H1 (cell line): ENCODE measurements at regions not wholly inside any gene's neighbourhood (a gene's known extent, or its start where the extent isn't known, plus 50 kb on each side); places are given as distances from the start of the nearest gene placed in this dataset.
"Not testable (repeated sequence)": the region's sequence is repeated elsewhere in the genome, so short reads cannot be mapped to it uniquely, and the experiment has no call there.

Source experiments
- CTCF ChIA-PET: fragments of 300-600 bp; sonication (Branson Sonifier 250); formaldehyde crosslinking; loops from one replicate; lab custom pipeline; 2021; ENCODE audit not compliant: partially characterized antibody; lab: Charles Lee
- POLR2A ChIA-PET: fragments of 300-600 bp; sonication (Branson Sonifier 250); formaldehyde crosslinking; loops from one replicate; lab custom pipeline; 2021; ENCODE audit warnings: inconsistent platforms; ENCODE audit not compliant: partially characterized antibody; lab: Charles Lee
- DNase-seq, 2 experiments: peaks; one replicate each; pipeline versions ENCODE4 v3.0.0 to v3.0.0-alpha.2; 2010 to 2022; ENCODE audit warnings: low spot score in 2 of 2, low read depth in 1 of 2, mixed read lengths in 1 of 2
- FAIRE-seq: peaks from 2 replicates; lab custom pipeline; 2011; peaks lifted over from hg19 to GRCh38; lab: Jason Lieb, UNC
- H2AFZ ChIP-seq: 2 replicates; pipeline ENCODE4 v1.8.1; 2012; ENCODE audit warnings: low read length, inconsistent platforms
- H2AK5ac ChIP-seq: 2 replicates; pipeline ENCODE4 v1.6.1; 2013; ENCODE audit warnings: low read depth, low read length
- H2BK120ac ChIP-seq: replicated peaks from 2 replicates; pipeline ENCODE3; 2013; ENCODE audit warnings: low read depth, low read length, inconsistent platforms
- H2BK12ac ChIP-seq: 2 replicates; pipeline ENCODE4 v1.6.1; 2013; ENCODE audit warnings: low read depth, low read length
- H2BK15ac ChIP-seq: 2 replicates; pipeline ENCODE4 v1.6.1; 2013; ENCODE audit warnings: low read length
- H2BK20ac ChIP-seq: 2 replicates; pipeline ENCODE4 v1.6.1; 2013; ENCODE audit warnings: low read length
- H2BK5ac ChIP-seq: 2 replicates; pipeline ENCODE4 v1.6.1; 2013; ENCODE audit warnings: low read depth, low read length
- H3K14ac ChIP-seq: 2 replicates; pipeline ENCODE4 v1.6.1; 2013; ENCODE audit warnings: inconsistent platforms; ENCODE audit not compliant: insufficient read length
- H3K18ac ChIP-seq: 2 replicates; pipeline ENCODE4 v1.6.1; 2013; ENCODE audit warnings: low read length; ENCODE audit errors: extremely low read depth
- H3K23ac ChIP-seq: 2 replicates; pipeline ENCODE4 v1.6.1; 2013; ENCODE audit warnings: inconsistent platforms; ENCODE audit not compliant: insufficient read length
- H3K23me2 ChIP-seq: 2 replicates; pipeline ENCODE4 v1.6.1; 2013; ENCODE audit warnings: low read depth, low read length
- H3K27ac ChIP-seq: 2 replicates; pipeline ENCODE4 v1.6.1; 2011; ENCODE audit warnings: low read depth, low read length, inconsistent platforms
- H3K27me3 ChIP-seq, 4 experiments: replicated peaks in 1 of 4; 1 replicate in 1 of 4; 2 replicates in 3 of 4; pipeline versions ENCODE4 v1.6.1 to v1.8.1; 2011 to 2013; ENCODE audit warnings: low read length in 3 of 4, mild to moderate bottlenecking in 3 of 4, inconsistent platforms in 2 of 4, mixed read lengths in 2 of 4, moderate library complexity in 1 of 4; ENCODE audit not compliant: control insufficient read depth in 3 of 4, insufficient read depth in 3 of 4; ENCODE audit errors: extremely low read depth in 1 of 4
- H3K36me3 ChIP-seq, 4 experiments: 2 replicates each; pipeline versions ENCODE4 v1.6.1 to v1.8.1; 2011 to 2013; ENCODE audit warnings: mild to moderate bottlenecking in 4 of 4, low read length in 3 of 4, moderate library complexity in 2 of 4, control low read depth in 1 of 4, inconsistent platforms in 1 of 4; ENCODE audit not compliant: insufficient read depth in 4 of 4, control insufficient read depth in 2 of 4
- H3K4ac ChIP-seq: replicated peaks from 2 replicates; pipeline ENCODE3; 2013; ENCODE audit warnings: low read length, low read depth, mixed read lengths, inconsistent platforms; ENCODE audit not compliant: insufficient read length
- H3K4me1 ChIP-seq, 4 experiments: replicated peaks in 1 of 4; 1 replicate in 1 of 4; 2 replicates in 3 of 4; pipeline versions ENCODE4 v1.6.1 to v1.8.1; 2011 to 2013; ENCODE audit warnings: low read length in 3 of 4, inconsistent platforms in 2 of 4, mixed read lengths in 1 of 4; ENCODE audit not compliant: insufficient read depth in 4 of 4, control insufficient read depth in 3 of 4
- H3K4me2 ChIP-seq, 2 experiments: 2 replicates each; pipeline versions ENCODE4 v1.6.1 to v1.8.1; 2011 to 2013; ENCODE audit warnings: low read depth in 2 of 2, low read length in 2 of 2, control low read depth in 1 of 2, inconsistent platforms in 1 of 2, mild to moderate bottlenecking in 1 of 2; ENCODE audit not compliant: insufficient read depth in 1 of 2
- H3K4me3 ChIP-seq, 4 experiments: fragments of 200-600, 300-600 bp in 1 of 4; sonication (generic), shearing (Covaris generic), sonication (Bioruptor Twin) in 1 of 4; 2 replicates each; pipeline versions ENCODE4 v1.5.1 to v1.8.1; 2011 to 2016; ENCODE audit warnings: low read length in 4 of 4, low read depth in 3 of 4, control low read depth in 2 of 4, inconsistent platforms in 2 of 4, mild to moderate bottlenecking in 2 of 4, mixed read lengths in 1 of 4, moderate library complexity in 1 of 4; ENCODE audit not compliant: insufficient read depth in 2 of 4; ENCODE audit errors: extremely low read depth in 1 of 4
- H3K56ac ChIP-seq: replicated peaks from 2 replicates; pipeline ENCODE3; 2013; ENCODE audit warnings: low read depth, mild to moderate bottlenecking, mixed read lengths, low read length, inconsistent platforms; ENCODE audit not compliant: insufficient read length
- H3K79me1 ChIP-seq: 2 replicates; pipeline ENCODE4 v1.6.1; 2013; ENCODE audit warnings: low read depth, low read length, control low read depth
- H3K79me2 ChIP-seq, 2 experiments: 2 replicates each; pipeline versions ENCODE4 v1.6.1 to v1.8.1; 2012 to 2013; ENCODE audit warnings: low read length in 2 of 2, mild to moderate bottlenecking in 2 of 2, inconsistent platforms in 1 of 2; ENCODE audit not compliant: insufficient read depth in 2 of 2, control insufficient read depth in 1 of 2
- H3K9ac ChIP-seq, 4 experiments: replicated peaks in 1 of 4; 1 replicate in 1 of 4; 2 replicates in 3 of 4; pipeline versions ENCODE4 v1.6.1 to v1.8.1; 2011 to 2013; ENCODE audit warnings: low read depth in 3 of 4, low read length in 3 of 4, control low read depth in 2 of 4, mild to moderate bottlenecking in 2 of 4, moderate library complexity in 2 of 4, inconsistent platforms in 1 of 4; ENCODE audit errors: extremely low read depth in 1 of 4
- H3K9me3 ChIP-seq, 2 experiments: 2 replicates each; pipeline versions ENCODE4 v1.6.1 to v1.8.1; 2012 to 2013; ENCODE audit warnings: mild to moderate bottlenecking in 2 of 2, moderate library complexity in 2 of 2, control low read depth in 1 of 2, inconsistent platforms in 1 of 2, low read depth in 1 of 2, low read length in 1 of 2, mixed read lengths in 1 of 2; ENCODE audit not compliant: insufficient read depth in 2 of 2
- H4K20me1 ChIP-seq, 2 experiments: replicated peaks in 1 of 2; 2 replicates each; pipeline versions ENCODE3 to v1.8.1; 2011 to 2013; ENCODE audit warnings: inconsistent platforms in 2 of 2, low read length in 2 of 2, mild to moderate bottlenecking in 1 of 2; ENCODE audit not compliant: insufficient read depth in 2 of 2, control insufficient read depth in 1 of 2
- H4K5ac ChIP-seq: 2 replicates; pipeline ENCODE4 v1.6.1; 2013; ENCODE audit warnings: low read length, low read depth, mixed read lengths, inconsistent platforms; ENCODE audit not compliant: insufficient read length
- H4K8ac ChIP-seq: 2 replicates; pipeline ENCODE4 v1.8.0; 2013; ENCODE audit warnings: mild to moderate bottlenecking, moderate library complexity, low read length, inconsistent platforms; ENCODE audit not compliant: insufficient read depth; ENCODE audit errors: extremely low read depth
- H4K91ac ChIP-seq: replicated peaks from 2 replicates; pipeline ENCODE3; 2013; ENCODE audit warnings: low read length, mixed read lengths, inconsistent platforms; ENCODE audit not compliant: insufficient read length
- WGBS, 2 experiments: shearing (Covaris generic) in 1 of 2; methylation state at CpG; one replicate each; pipeline versions ENCODE4 v1.1.6 to v1.1.7; 2013 to 2015; ENCODE audit warnings: low lambda C conversion rate in 2 of 2, mixed read lengths in 2 of 2, inconsistent platforms in 1 of 2, low coverage in 1 of 2, missing lambda C conversion rate in 1 of 2; ENCODE audit not compliant: insufficient replicate concordance in 2 of 2, insufficient coverage in 1 of 2, insufficient read length in 1 of 2; ENCODE audit errors: extremely low coverage in 1 of 2, missing lambda C conversion rate in 1 of 2; 5-methylcytosine and 5-hydroxymethylcytosine counted together

GRCh38 chrX:128606817-128607216 lies 554.6 kb upstream of the ACTRT1 start:
- H3K23me2 ChIP-seq, H3K4me1 ChIP-seq, H2BK20ac ChIP-seq, H2BK120ac ChIP-seq, H2BK15ac ChIP-seq, H2BK12ac ChIP-seq, H3K9ac ChIP-seq, H3K23ac ChIP-seq, H4K8ac ChIP-seq, H3K9me3 ChIP-seq, H2AK5ac ChIP-seq, H3K27me3 ChIP-seq, H3K36me3 ChIP-seq, FAIRE-seq, H3K18ac ChIP-seq, H2BK5ac ChIP-seq, H3K56ac ChIP-seq, H4K20me1 ChIP-seq, H4K91ac ChIP-seq, H4K5ac ChIP-seq, H3K4ac ChIP-seq, H3K79me2 ChIP-seq, H3K4me3 ChIP-seq, POLR2A ChIA-PET, H3K14ac ChIP-seq, DNase-seq, H3K79me1 ChIP-seq, H3K4me2 ChIP-seq, H2AFZ ChIP-seq, H3K27ac ChIP-seq: not testable (repeated sequence)
- CTCF ChIA-PET, result interaction anchor here (1.4 kb wide), 1 partner anchor 13 kb away, joined by 6 read pairs; no protein-coding TSS in a partner anchor
- WGBS, 2 experiments, result 100% methylated on average over 1 of the region's 16 CpGs; no CpG with 5 or more reads in 1 of the 2 experiments

DNA sequence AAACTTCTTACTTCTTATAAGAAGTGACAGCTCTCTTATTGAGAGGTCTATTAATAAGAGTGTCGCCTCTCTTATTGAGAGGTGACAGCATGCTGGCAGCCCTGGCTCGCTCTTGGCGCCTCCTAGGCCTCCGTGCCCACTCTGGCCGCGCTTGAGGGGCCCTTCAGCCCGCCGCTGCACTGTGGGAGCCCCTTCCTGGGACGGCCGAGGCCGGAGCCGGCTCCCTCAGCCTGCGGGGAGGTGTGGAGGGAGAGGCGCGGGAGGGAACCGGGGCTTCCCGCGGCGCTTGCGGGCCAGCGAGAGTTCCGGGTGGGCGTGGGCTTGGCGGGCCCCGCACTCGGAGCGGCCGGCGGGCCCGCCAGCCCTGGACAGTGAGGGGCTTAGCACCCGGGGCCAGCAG lies 554.2 kb upstream of the ACTRT1 start:
- H3K4me3 ChIP-seq, FAIRE-seq, H2BK12ac ChIP-seq, H2AK5ac ChIP-seq, H3K4me2 ChIP-seq, H3K9me3 ChIP-seq, H3K36me3 ChIP-seq, H3K27ac ChIP-seq, H3K79me2 ChIP-seq, H4K20me1 ChIP-seq, H3K56ac ChIP-seq, H2BK5ac ChIP-seq, H4K91ac ChIP-seq, H2BK120ac ChIP-seq, H3K23me2 ChIP-seq, H3K4ac ChIP-seq, DNase-seq, H3K4me1 ChIP-seq, H2BK20ac ChIP-seq, H3K27me3 ChIP-seq, H3K23ac ChIP-seq, H3K9ac ChIP-seq, H4K8ac ChIP-seq, POLR2A ChIA-PET, H3K79me1 ChIP-seq, H2AFZ ChIP-seq, H3K14ac ChIP-seq, H2BK15ac ChIP-seq, H4K5ac ChIP-seq, H3K18ac ChIP-seq: not testable (repeated sequence)
- CTCF ChIA-PET, result interaction anchor here (1.4 kb wide), 1 partner anchor 13 kb away, joined by 6 read pairs; no protein-coding TSS in a partner anchor
- WGBS, 2 experiments, result 68% methylated on average over 2 of the region's 31 CpGs; no CpG with 5 or more reads in 1 of the 2 experiments
